H1 (cell line): ENCODE measurements at regions not wholly inside any gene's neighbourhood (a gene's known extent, or its start where the extent isn't known, plus 50 kb on each side); places are given as distances from the start of the nearest gene placed in this dataset.

Source experiments
- BCL11A ChIP-seq, 2 experiments: IDR thresholded peaks; one replicate each; pipeline ENCODE4 v1.6.1; 2011; ENCODE audit warnings: low read depth in 2 of 2, low read length in 2 of 2, mild to moderate bottlenecking in 2 of 2
- CTCF ChIP-seq, 3 experiments: IDR thresholded peaks; 1 replicate in 2 of 3; 2 replicates in 1 of 3; pipeline versions ENCODE4 v1.5.1 to v1.6.1; 2011; ENCODE audit warnings: low read length in 3 of 3, mild to moderate bottlenecking in 3 of 3, inconsistent platforms in 2 of 3, low read depth in 1 of 3, moderate library complexity in 1 of 3; ENCODE audit not compliant: insufficient read depth in 1 of 3; ENCODE audit errors: control extremely low read depth in 1 of 3
- TF ChIP-seq, protein P1 (sequence below): fragments of 300-600 bp; sonication (generic); IDR thresholded peaks from 2 replicates; pipeline ENCODE4 v1.7.1; 2012; ENCODE audit warnings: low read length, moderate library complexity, mild to moderate bottlenecking, inconsistent platforms; ENCODE audit not compliant: insufficient replicate concordance

- TF ChIP-seq, protein P1, sequence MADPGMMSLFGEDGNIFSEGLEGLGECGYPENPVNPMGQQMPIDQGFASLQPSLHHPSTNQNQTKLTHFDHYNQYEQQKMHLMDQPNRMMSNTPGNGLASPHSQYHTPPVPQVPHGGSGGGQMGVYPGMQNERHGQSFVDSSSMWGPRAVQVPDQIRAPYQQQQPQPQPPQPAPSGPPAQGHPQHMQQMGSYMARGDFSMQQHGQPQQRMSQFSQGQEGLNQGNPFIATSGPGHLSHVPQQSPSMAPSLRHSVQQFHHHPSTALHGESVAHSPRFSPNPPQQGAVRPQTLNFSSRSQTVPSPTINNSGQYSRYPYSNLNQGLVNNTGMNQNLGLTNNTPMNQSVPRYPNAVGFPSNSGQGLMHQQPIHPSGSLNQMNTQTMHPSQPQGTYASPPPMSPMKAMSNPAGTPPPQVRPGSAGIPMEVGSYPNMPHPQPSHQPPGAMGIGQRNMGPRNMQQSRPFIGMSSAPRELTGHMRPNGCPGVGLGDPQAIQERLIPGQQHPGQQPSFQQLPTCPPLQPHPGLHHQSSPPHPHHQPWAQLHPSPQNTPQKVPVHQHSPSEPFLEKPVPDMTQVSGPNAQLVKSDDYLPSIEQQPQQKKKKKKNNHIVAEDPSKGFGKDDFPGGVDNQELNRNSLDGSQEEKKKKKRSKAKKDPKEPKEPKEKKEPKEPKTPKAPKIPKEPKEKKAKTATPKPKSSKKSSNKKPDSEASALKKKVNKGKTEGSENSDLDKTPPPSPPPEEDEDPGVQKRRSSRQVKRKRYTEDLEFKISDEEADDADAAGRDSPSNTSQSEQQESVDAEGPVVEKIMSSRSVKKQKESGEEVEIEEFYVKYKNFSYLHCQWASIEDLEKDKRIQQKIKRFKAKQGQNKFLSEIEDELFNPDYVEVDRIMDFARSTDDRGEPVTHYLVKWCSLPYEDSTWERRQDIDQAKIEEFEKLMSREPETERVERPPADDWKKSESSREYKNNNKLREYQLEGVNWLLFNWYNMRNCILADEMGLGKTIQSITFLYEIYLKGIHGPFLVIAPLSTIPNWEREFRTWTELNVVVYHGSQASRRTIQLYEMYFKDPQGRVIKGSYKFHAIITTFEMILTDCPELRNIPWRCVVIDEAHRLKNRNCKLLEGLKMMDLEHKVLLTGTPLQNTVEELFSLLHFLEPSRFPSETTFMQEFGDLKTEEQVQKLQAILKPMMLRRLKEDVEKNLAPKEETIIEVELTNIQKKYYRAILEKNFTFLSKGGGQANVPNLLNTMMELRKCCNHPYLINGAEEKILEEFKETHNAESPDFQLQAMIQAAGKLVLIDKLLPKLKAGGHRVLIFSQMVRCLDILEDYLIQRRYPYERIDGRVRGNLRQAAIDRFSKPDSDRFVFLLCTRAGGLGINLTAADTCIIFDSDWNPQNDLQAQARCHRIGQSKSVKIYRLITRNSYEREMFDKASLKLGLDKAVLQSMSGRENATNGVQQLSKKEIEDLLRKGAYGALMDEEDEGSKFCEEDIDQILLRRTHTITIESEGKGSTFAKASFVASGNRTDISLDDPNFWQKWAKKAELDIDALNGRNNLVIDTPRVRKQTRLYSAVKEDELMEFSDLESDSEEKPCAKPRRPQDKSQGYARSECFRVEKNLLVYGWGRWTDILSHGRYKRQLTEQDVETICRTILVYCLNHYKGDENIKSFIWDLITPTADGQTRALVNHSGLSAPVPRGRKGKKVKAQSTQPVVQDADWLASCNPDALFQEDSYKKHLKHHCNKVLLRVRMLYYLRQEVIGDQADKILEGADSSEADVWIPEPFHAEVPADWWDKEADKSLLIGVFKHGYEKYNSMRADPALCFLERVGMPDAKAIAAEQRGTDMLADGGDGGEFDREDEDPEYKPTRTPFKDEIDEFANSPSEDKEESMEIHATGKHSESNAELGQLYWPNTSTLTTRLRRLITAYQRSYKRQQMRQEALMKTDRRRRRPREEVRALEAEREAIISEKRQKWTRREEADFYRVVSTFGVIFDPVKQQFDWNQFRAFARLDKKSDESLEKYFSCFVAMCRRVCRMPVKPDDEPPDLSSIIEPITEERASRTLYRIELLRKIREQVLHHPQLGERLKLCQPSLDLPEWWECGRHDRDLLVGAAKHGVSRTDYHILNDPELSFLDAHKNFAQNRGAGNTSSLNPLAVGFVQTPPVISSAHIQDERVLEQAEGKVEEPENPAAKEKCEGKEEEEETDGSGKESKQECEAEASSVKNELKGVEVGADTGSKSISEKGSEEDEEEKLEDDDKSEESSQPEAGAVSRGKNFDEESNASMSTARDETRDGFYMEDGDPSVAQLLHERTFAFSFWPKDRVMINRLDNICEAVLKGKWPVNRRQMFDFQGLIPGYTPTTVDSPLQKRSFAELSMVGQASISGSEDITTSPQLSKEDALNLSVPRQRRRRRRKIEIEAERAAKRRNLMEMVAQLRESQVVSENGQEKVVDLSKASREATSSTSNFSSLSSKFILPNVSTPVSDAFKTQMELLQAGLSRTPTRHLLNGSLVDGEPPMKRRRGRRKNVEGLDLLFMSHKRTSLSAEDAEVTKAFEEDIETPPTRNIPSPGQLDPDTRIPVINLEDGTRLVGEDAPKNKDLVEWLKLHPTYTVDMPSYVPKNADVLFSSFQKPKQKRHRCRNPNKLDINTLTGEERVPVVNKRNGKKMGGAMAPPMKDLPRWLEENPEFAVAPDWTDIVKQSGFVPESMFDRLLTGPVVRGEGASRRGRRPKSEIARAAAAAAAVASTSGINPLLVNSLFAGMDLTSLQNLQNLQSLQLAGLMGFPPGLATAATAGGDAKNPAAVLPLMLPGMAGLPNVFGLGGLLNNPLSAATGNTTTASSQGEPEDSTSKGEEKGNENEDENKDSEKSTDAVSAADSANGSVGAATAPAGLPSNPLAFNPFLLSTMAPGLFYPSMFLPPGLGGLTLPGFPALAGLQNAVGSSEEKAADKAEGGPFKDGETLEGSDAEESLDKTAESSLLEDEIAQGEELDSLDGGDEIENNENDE = no peak
- TF ChIP-seq CTCF (IDR thresholded peaks at IDR 0.05; ENCODE audit: control extremely low read depth in 1 of 3, insufficient read depth in 1 of 3, low read depth in 1 of 3, low read length in 3 of 3) (no peak), BCL11A (IDR thresholded peaks at IDR 0.05; ENCODE audit: low read depth in 2 of 2, low read length in 2 of 2) (no peak)
These were observed 238.9 kb upstream of the NT5C1B start (continued) for GRCh38 chr2:18828296-18828695.
